HCT116 (cell line): ENCODE measurements at regions not wholly inside any gene's neighbourhood (a gene's known extent, or its start where the extent isn't known, plus 50 kb on each side); places are given as distances from the start of the nearest gene placed in this dataset.

Source experiments
- ATAC-seq: fragments of 200-7000 bp; cut with Tn5 transposase; 2 replicates; pipeline ENCODE4 v1.9.1; 2020; ENCODE audit warnings: mild to moderate bottlenecking, moderate library complexity
- BruUV-seq: library from RNA; stranded (reverse); fragments of 400-500 nt; replicated peaks from 2 replicates; lab custom pipeline; 2021; lab: Mats Ljungman, UMichigan
- CTCF ChIA-PET: fragments of 300-600 bp; sonication (Branson Sonifier 250); formaldehyde crosslinking; loops from one replicate; lab custom pipeline; 2021; ENCODE audit warnings: antibody characterized with exemption; lab: Charles Lee
- POLR2A ChIA-PET: fragments of 300-600, 350-600 bp; sonication (Branson Sonifier 250); formaldehyde crosslinking; loops from one replicate; lab custom pipeline; 2021; ENCODE audit warnings: antibody characterized with exemption; lab: Charles Lee
- RAD21 ChIA-PET, 2 experiments: fragments of 300-600 bp; sonication (Branson Sonifier 250); formaldehyde crosslinking; loops; one replicate each; lab custom pipeline; 2023; ENCODE audit warnings: low total read pairs in 2 of 2; ENCODE audit not compliant: uncharacterized antibody in 2 of 2, unreplicated experiment in 2 of 2, low non-redundant PET in 1 of 2; lab: Charles Lee
- DNase-seq: peaks from one replicate; pipeline ENCODE4 v3.0.0-alpha.2; 2010; ENCODE audit warnings: low read depth, low spot score
- H2AFZ ChIP-seq: fragments of 200-600 bp; shearing (Covaris generic), sonication (generic); 2 replicates; pipeline ENCODE4 v1.6.1; 2017; ENCODE audit warnings: low read depth, mixed run types, mixed read lengths, antibody characterized with exemption, low read length; ENCODE audit not compliant: poor library complexity, severe bottlenecking
- H3K27ac ChIP-seq: 2 replicates; pipeline ENCODE4 v1.5.1; 2012; ENCODE audit warnings: low read depth, low read length
- H3K27me3 ChIP-seq: fragments of 200-600 bp; sonication (generic); 2 replicates; pipeline ENCODE4 v1.6.1; 2016; ENCODE audit warnings: mixed run types, low read length, mixed read lengths; ENCODE audit not compliant: insufficient read depth
- H3K36me3 ChIP-seq, 2 experiments: fragments of 200-500 bp in 1 of 2; fragments of 200-600 bp in 1 of 2; sonication (Bioruptor generic) in 1 of 2; sonication (generic) in 1 of 2; 2 replicates each; pipeline versions ENCODE4 v1.5.1 to v1.6.1; 2014 to 2016; ENCODE audit warnings: low read length in 2 of 2, inconsistent platforms in 1 of 2, mixed read lengths in 1 of 2, mixed run types in 1 of 2; ENCODE audit not compliant: insufficient read depth in 2 of 2, control insufficient read depth in 1 of 2
- H3K4me1 ChIP-seq, 2 experiments: fragments of 200-600 bp in 1 of 2; sonication (generic) in 1 of 2; 2 replicates each; pipeline versions ENCODE4 v1.5.1 to v1.6.1; 2012 to 2017; ENCODE audit warnings: low read length in 2 of 2, inconsistent platforms in 1 of 2, mild to moderate bottlenecking in 1 of 2, mixed read lengths in 1 of 2, mixed run types in 1 of 2, moderate library complexity in 1 of 2; ENCODE audit not compliant: insufficient read depth in 2 of 2, control insufficient read depth in 1 of 2
- H3K4me2 ChIP-seq: fragments of 200-600 bp; sonication (generic); 2 replicates; pipeline ENCODE4 v1.6.1; 2017; ENCODE audit warnings: mixed run types, low read length, mixed read lengths
- H3K4me3 ChIP-seq, 2 experiments: fragments of 200-600 bp in 1 of 2; sonication (generic) in 1 of 2; replicated peaks in 1 of 2; 2 replicates each; pipeline ENCODE4 v1.5.1; 2011 to 2016; ENCODE audit warnings: low read length in 2 of 2, control low read depth in 1 of 2, low read depth in 1 of 2, mild to moderate bottlenecking in 1 of 2, mixed read lengths in 1 of 2, mixed run types in 1 of 2
- H3K79me2 ChIP-seq: fragments of 200-600 bp; sonication (generic); 2 replicates; pipeline ENCODE4 v1.6.1; 2017; ENCODE audit warnings: mild to moderate bottlenecking, mixed run types, low read length, moderate library complexity, mixed read lengths; ENCODE audit not compliant: insufficient read depth
- H3K9ac ChIP-seq: fragments of 200-600 bp; sonication (generic); 2 replicates; pipeline ENCODE4 v1.6.1; 2016; ENCODE audit warnings: low read length, mixed read lengths
- H3K9me2 ChIP-seq: fragments of 200-600 bp; sonication (generic), shearing (Covaris generic); 2 replicates; pipeline ENCODE4 v1.6.1; 2017; ENCODE audit warnings: mixed run types, mild to moderate bottlenecking, moderate library complexity; ENCODE audit not compliant: insufficient read depth
- H3K9me3 ChIP-seq, 2 experiments: fragments of 200-500 bp in 1 of 2; fragments of 200-600 bp in 1 of 2; sonication (Bioruptor generic) in 1 of 2; sonication (generic) in 1 of 2; 2 replicates each; pipeline ENCODE4 v1.6.1; 2014 to 2017; ENCODE audit warnings: low read length in 2 of 2, mixed read lengths in 2 of 2, inconsistent platforms in 1 of 2, low read depth in 1 of 2, mild to moderate bottlenecking in 1 of 2, mixed run types in 1 of 2, moderate library complexity in 1 of 2; ENCODE audit not compliant: control insufficient read depth in 1 of 2, insufficient read depth in 1 of 2
- H4K20me1 ChIP-seq: fragments of 200-600 bp; sonication (generic), shearing (Covaris generic); 2 replicates; pipeline ENCODE4 v1.6.1; 2017; ENCODE audit warnings: mixed run types, mild to moderate bottlenecking, moderate library complexity; ENCODE audit not compliant: insufficient read depth
- ATF3 ChIP-seq: IDR thresholded peaks from 2 replicates; pipeline ENCODE4 v1.6.1; 2012
- CBX3 ChIP-seq: IDR thresholded peaks from 2 replicates; pipeline ENCODE4 v1.6.1; 2012; ENCODE audit warnings: low read depth
- POLR2A ChIP-seq: IDR thresholded peaks from 2 replicates; pipeline ENCODE4 v1.7.0; 2011; ENCODE audit warnings: borderline replicate concordance; ENCODE audit not compliant: insufficient read depth, insufficient read length; ENCODE audit errors: extremely low read depth
- POLR2AphosphoS5 ChIP-seq: IDR thresholded peaks from 2 replicates; pipeline ENCODE4 v1.6.1; 2011; ENCODE audit warnings: mild to moderate bottlenecking, low read depth, low read length, moderate library complexity
- RAD21 ChIP-seq: IDR thresholded peaks from 2 replicates; pipeline ENCODE4 v1.6.1; 2012; ENCODE audit warnings: low read depth, mild to moderate bottlenecking
- SRF ChIP-seq: IDR thresholded peaks from 2 replicates; pipeline ENCODE4 v1.6.1; 2012; ENCODE audit warnings: low read depth
- TCF7L2 ChIP-seq: IDR thresholded peaks from 2 replicates; pipeline ENCODE4 v1.7.0; 2011; ENCODE audit warnings: borderline replicate concordance, inconsistent platforms; ENCODE audit not compliant: insufficient read depth, insufficient read length; ENCODE audit errors: extremely low read depth
- YY1 ChIP-seq: IDR thresholded peaks from 2 replicates; pipeline ENCODE4 v1.6.1; 2011; ENCODE audit warnings: low read length, low read depth, moderate library complexity, mild to moderate bottlenecking; ENCODE audit not compliant: insufficient replicate concordance; ENCODE audit errors: extremely low read depth
- ZBTB33 ChIP-seq: IDR thresholded peaks from 2 replicates; pipeline ENCODE4 v1.6.1; 2011; ENCODE audit warnings: mild to moderate bottlenecking, low read length, moderate library complexity; ENCODE audit not compliant: insufficient replicate concordance; ENCODE audit errors: extremely low read depth
- ZFX ChIP-seq: fragments of 450-650 bp; IDR thresholded peaks from 2 replicates; pipeline ENCODE4 v1.6.1; 2017
- ZNF274 ChIP-seq: fragments of 200-500 bp; sonication (Bioruptor generic); IDR thresholded peaks from 2 replicates; pipeline ENCODE4 v1.6.1; 2014; ENCODE audit warnings: mild to moderate bottlenecking, low read depth, low read length, inconsistent platforms
- intact Hi-C: fragments of 100-400 bp; cut with micrococcal nuclease; formaldehyde crosslinking; loops from 2 replicates; pipeline ENCODE4 v1.10.0; 2022

- H2AFZ ChIP-seq: no peak overlapping the region
- no TSS peak for BruUV-seq
- RAD21 ChIA-PET: no interaction called here
- H3K4me2 ChIP-seq: no peak overlapping the region
- no peaks in the 10 kb centered on the region for H4K20me1 ChIP-seq
- H3K36me3 ChIP-seq: no peaks in the 10 kb centered on the region
- H3K9me3 ChIP-seq: no peaks in the 10 kb centered on the region
- peaks cover 3 to 27% of the 10 kb centered on the region in 2 experiments; a peak in 2 of 4 replicates for H3K4me1 ChIP-seq
- H3K9me2 ChIP-seq: no peaks in the 10 kb centered on the region
- POLR2A ChIA-PET: no interaction called here
- DNase-seq (no peak), ATAC-seq (no peak)
- intact Hi-C loops: no loop called here
- no peaks in the 10 kb centered on the region for H3K79me2 ChIP-seq
- no peak overlapping the region for H3K4me3 ChIP-seq
- H3K9ac ChIP-seq: no peak overlapping the region
- TF ChIP-seq POLR2AphosphoS5 (no peak), ZNF274 (no peak), TCF7L2 (no peak), RAD21 (no peak), YY1 (no peak), SRF (no peak), CBX3 (no peak), POLR2A (no peak), ATF3 (no peak), ZBTB33 (no peak), ZFX (no peak)
- H3K27ac ChIP-seq: no peak overlapping the region
- H3K27me3 ChIP-seq: no peaks in the 10 kb centered on the region
- CTCF ChIA-PET: no interaction called here
These were observed 57.1 kb upstream of the GATA2 start for GRCh38 chr3:128550113-128550440.
